ENCODE measurements at regions not wholly inside any gene's neighbourhood (a gene's known extent, or its start where the extent isn't known, plus 50 kb on each side); places are given as distances from the start of the nearest gene placed in this dataset.
A peak's percentile ranks its signal among the peaks of the same experiment; 100 is the strongest.

- 0 out of 2 replicates have a peak, but pooled peaks have one; percentile 46 for TF ChIP-seq EEA1 (CRISPR knock-in tag; IDR thresholded peaks at IDR 0.05; ENCODE audit: borderline replicate concordance)
- TF ChIP-seq HOXA3 (CRISPR knock-in tag; IDR thresholded peaks at IDR 0.05): peak; percentile 57
- peak; percentile 41; the same call in 1 of the 2 replicates for TF ChIP-seq MEF2D (CRISPR knock-in tag; IDR thresholded peaks at IDR 0.05)
- TF ChIP-seq ADNP (CRISPR knock-in tag; IDR thresholded peaks at IDR 0.05): no peak
- TF ChIP-seq NFYC (CRISPR knock-in tag; IDR thresholded peaks at IDR 0.05): no peak
- 0 out of 2 replicates have a peak, but pooled peaks have one; percentile 28 for TF ChIP-seq KDM3A (CRISPR knock-in tag; IDR thresholded peaks at IDR 0.05; ENCODE audit: low read depth)
- TF ChIP-seq ZNF501 (CRISPR knock-in tag; IDR thresholded peaks at IDR 0.05): peak; percentile 90
- TF ChIP-seq PATZ1 (CRISPR knock-in tag; IDR thresholded peaks at IDR 0.05): peak; percentile 81
- peak; percentile 31; the same call in 1 of the 2 replicates for TF ChIP-seq ZNF709 (CRISPR knock-in tag; IDR thresholded peaks at IDR 0.05)
- TF ChIP-seq ZFP36L1 (CRISPR knock-in tag; IDR thresholded peaks at IDR 0.05): 0 out of 2 replicates have a peak, but pooled peaks have one; percentile 40
- TF ChIP-seq HCFC1 (IDR thresholded peaks at IDR 0.05; ENCODE audit: low read depth, low read length): no peak
- TF ChIP-seq MXI1 (IDR thresholded peaks at IDR 0.05; ENCODE audit: borderline replicate concordance, low read depth, low read length): peak; percentile 42; the same call in 1 of the 3 replicates
- TF ChIP-seq ZNF280D (CRISPR knock-in tag; IDR thresholded peaks at IDR 0.05): peak; percentile 82; the same call in 1 of the 2 replicates
- no peak for TF ChIP-seq ZSCAN30 (CRISPR knock-in tag; IDR thresholded peaks at IDR 0.05)
- no peak for TF ChIP-seq ATF5 (CRISPR knock-in tag; IDR thresholded peaks at IDR 0.05; ENCODE audit: low read depth)
- TF ChIP-seq ZNF503 (CRISPR knock-in tag; IDR thresholded peaks at IDR 0.05): no peak
- TF ChIP-seq MAFF (IDR thresholded peaks at IDR 0.05; ENCODE audit: low read depth, low read length): no peak
- peak; percentile 65 for TF ChIP-seq ZEB1 (IDR thresholded peaks at IDR 0.05; ENCODE audit: insufficient replicate concordance, low read depth)
- no peak for TF ChIP-seq KLF9 (CRISPR knock-in tag; IDR thresholded peaks at IDR 0.05; ENCODE audit: low read depth)
- no peak for TF ChIP-seq BCL6 (CRISPR knock-in tag; IDR thresholded peaks at IDR 0.05)
- no peak for TF ChIP-seq ZNF34 (CRISPR knock-in tag; IDR thresholded peaks at IDR 0.05; ENCODE audit: borderline replicate concordance)
- no peak for TF ChIP-seq ZBTB25 (CRISPR knock-in tag; IDR thresholded peaks at IDR 0.05)
These were observed 113.0 kb upstream of the COPS8 start (continued) for GRCh38 chr2:236972491-236973342.

All from HepG2 (cell line).